Middle frontal gyrus (tissue), 1 donor: ENCODE measurements at regions not wholly inside any gene's neighbourhood (a gene's known extent, or its start where the extent isn't known, plus 50 kb on each side); places are given as distances from the start of the nearest gene placed in this dataset.

ENCODE experiments used
- DNase-seq: peaks from one replicate; pipeline ENCODE4 v3.0.0-alpha.2; 2015; ENCODE audit warnings: low spot score; ENCODE audit errors: extremely low spot score

- DNase-seq = no peak
These were observed 1988.1 kb upstream of the PCDH20 start for GRCh38 chr13:63403733-63404132.

- no peak for DNase-seq
These were observed 1981.1 kb upstream of the PCDH20 start for GRCh38 chr13:63396746-63397145.

GRCh38 chr13:63393112-63393511 lies 1977.5 kb upstream of the PCDH20 start:
- no peak for DNase-seq

GRCh38 chr13:63389756-63390155 lies 1974.1 kb upstream of the PCDH20 start:
- no peak for DNase-seq

GRCh38 chr13:63381078-63381859 lies 1965.6 kb upstream of the PCDH20 start:
- no peak for DNase-seq

GRCh38 chr13:63377986-63378385 lies 1962.3 kb upstream of the PCDH20 start:
- DNase-seq = no peak

GRCh38 chr13:63370101-63370500 lies 1954.5 kb upstream of the PCDH20 start:
- DNase-seq = no peak

GRCh38 chr13:63367522-63368198 lies 1952.0 kb upstream of the PCDH20 start:
- DNase-seq = no peak

GRCh38 chr13:63364159-63364558 lies 1948.5 kb upstream of the PCDH20 start:
- DNase-seq = no peak

- DNase-seq = no peak
These were observed 1935.9 kb upstream of the PCDH20 start for GRCh38 chr13:63351533-63351932.

GRCh38 chr13:63351081-63351480 lies 1935.4 kb upstream of the PCDH20 start:
- no peak for DNase-seq

GRCh38 chr13:63345835-63346234 lies 1930.2 kb upstream of the PCDH20 start:
- DNase-seq = no peak

- DNase-seq = no peak
These were observed 1929.1 kb upstream of the PCDH20 start for GRCh38 chr13:63344711-63345110.

- no peak for DNase-seq
These were observed 1922.3 kb upstream of the PCDH20 start for GRCh38 chr13:63337921-63338320.

GRCh38 chr13:63337041-63337440 lies 1921.4 kb upstream of the PCDH20 start:
- no peak for DNase-seq

- DNase-seq = no peak
These were observed 1920.9 kb upstream of the PCDH20 start for GRCh38 chr13:63336549-63336948.

GRCh38 chr13:63327584-63327983 lies 1911.9 kb upstream of the PCDH20 start:
- no peak for DNase-seq

- no peak for DNase-seq
These were observed 1907.8 kb upstream of the PCDH20 start for GRCh38 chr13:63323441-63323840.

- no peak for DNase-seq
These were observed 1895.9 kb upstream of the PCDH20 start for GRCh38 chr13:63311587-63311986.

GRCh38 chr13:63308549-63309165 lies 1893.0 kb upstream of the PCDH20 start:
- no peak for DNase-seq

- no peak for DNase-seq
These were observed 1891.6 kb upstream of the PCDH20 start for GRCh38 chr13:63307228-63307627.

- no peak for DNase-seq
These were observed 1890.0 kb upstream of the PCDH20 start for GRCh38 chr13:63305641-63306133.
